A673 (cell line): ENCODE measurements at regions not wholly inside any gene's neighbourhood (a gene's known extent, or its start where the extent isn't known, plus 50 kb on each side); places are given as distances from the start of the nearest gene placed in this dataset.

Experiments used
- EZH2 ChIP-seq: fragments of 200-600 bp; sonication (generic); IDR thresholded peaks from 2 replicates; pipeline ENCODE4 v1.6.1; 2017; ENCODE audit warnings: borderline replicate concordance, low read depth, mild to moderate bottlenecking, mixed read lengths, antibody characterized with exemption, low read length; ENCODE audit not compliant: poor library complexity, severe bottlenecking
- TF ChIP-seq, protein P1 (sequence below): fragments of 300-800, 200-600 bp; sonication (generic); conservative IDR thresholded peaks from 2 replicates; pipeline ENCODE4 v1.5.1; 2017; ENCODE audit warnings: low read depth, mild to moderate bottlenecking, antibody characterized with exemption, low read length, moderate library complexity, mixed read lengths

DNA sequence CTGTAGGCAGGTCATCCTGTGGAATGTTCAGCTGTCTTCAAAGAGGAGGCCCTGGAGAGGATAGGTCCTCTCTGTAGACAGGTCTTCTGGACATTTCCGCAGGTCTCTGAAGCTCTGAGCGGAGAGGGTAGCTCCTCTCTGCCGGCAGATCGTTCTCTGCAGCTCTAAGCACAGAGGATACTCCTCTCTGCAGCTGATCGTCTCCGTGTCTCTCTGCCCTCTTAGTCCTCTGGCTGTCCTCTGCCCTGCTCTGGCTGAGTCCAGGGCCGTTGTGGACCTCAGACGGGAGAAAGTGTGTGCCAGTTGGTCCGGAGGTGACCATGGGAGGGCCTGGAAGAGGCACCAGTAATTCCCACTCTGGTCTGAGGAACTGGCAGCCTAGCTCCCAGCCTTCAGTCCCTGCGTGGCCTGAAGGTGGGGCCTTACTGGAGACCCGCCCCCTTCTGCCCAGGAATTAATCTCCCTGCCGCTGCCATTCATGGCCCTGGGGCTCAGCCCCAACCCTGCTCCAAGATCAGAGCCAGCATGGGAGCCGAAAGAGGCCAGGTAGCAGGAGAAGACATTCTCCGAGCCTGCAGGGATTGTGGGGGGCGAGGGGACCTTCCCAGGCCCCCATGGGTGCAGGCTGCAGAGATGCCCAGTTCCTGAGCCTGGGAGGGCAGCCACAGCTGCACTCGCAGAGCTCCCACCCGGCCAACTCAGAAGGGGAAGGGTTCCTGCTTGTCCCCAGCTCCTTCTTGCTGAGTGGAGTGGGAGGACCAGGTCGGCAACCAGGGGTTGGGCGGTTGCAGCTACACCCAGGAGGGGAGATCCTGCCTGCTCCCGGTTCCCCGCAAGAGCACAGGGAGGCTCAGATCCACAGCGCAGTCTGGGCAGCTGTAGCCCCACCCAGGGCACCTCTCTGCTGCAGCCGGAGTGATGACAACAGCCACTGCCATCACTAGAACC is 488.7 kb downstream of the RSL24D1 start:
- TF ChIP-seq, protein P1, sequence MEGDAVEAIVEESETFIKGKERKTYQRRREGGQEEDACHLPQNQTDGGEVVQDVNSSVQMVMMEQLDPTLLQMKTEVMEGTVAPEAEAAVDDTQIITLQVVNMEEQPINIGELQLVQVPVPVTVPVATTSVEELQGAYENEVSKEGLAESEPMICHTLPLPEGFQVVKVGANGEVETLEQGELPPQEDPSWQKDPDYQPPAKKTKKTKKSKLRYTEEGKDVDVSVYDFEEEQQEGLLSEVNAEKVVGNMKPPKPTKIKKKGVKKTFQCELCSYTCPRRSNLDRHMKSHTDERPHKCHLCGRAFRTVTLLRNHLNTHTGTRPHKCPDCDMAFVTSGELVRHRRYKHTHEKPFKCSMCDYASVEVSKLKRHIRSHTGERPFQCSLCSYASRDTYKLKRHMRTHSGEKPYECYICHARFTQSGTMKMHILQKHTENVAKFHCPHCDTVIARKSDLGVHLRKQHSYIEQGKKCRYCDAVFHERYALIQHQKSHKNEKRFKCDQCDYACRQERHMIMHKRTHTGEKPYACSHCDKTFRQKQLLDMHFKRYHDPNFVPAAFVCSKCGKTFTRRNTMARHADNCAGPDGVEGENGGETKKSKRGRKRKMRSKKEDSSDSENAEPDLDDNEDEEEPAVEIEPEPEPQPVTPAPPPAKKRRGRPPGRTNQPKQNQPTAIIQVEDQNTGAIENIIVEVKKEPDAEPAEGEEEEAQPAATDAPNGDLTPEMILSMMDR = no peak
- no peak for TF ChIP-seq EZH2
